Embryonic facial prominence (tissue), 1 donor: ENCODE measurements at regions not wholly inside any gene's neighbourhood (a gene's known extent, or its start where the extent isn't known, plus 50 kb on each side); places are given as distances from the start of the nearest gene placed in this dataset.
"Not testable (repeated sequence)": the region's sequence is repeated elsewhere in the genome, so short reads cannot be mapped to it uniquely, and the experiment has no call there.

Source experiments
- DNase-seq: peaks from one replicate; pipeline ENCODE4 v3.0.0-alpha.2; 2016; ENCODE audit errors: extremely low spot score

GRCh38 chr6:15929685-15930084 is 199.2 kb upstream of the MYLIP start:
- no peak for DNase-seq

GRCh38 chr6:15927531-15928225 is 201.2 kb upstream of the MYLIP start:
- DNase-seq, result no peak

GRCh38 chr6:15926256-15926655 is 202.6 kb upstream of the MYLIP start:
- DNase-seq, result no peak

- no peak for DNase-seq
Measured at GRCh38 chr6:15924893-15925292, 204.0 kb upstream of the MYLIP start.

- DNase-seq, result no peak
Measured at GRCh38 chr6:15922510-15923250, 206.2 kb upstream of the MYLIP start.

GRCh38 chr6:15921243-15921642 is 207.6 kb upstream of the MYLIP start:
- no peak for DNase-seq

- DNase-seq, result no peak
Measured at GRCh38 chr6:15916581-15916980, 212.3 kb upstream of the MYLIP start.

- no peak for DNase-seq
Measured at GRCh38 chr6:15915508-15916178, 213.2 kb upstream of the MYLIP start.

- DNase-seq, result no peak
Measured at GRCh38 chr6:15914553-15914952, 214.3 kb upstream of the MYLIP start.

GRCh38 chr6:15913573-15913972 is 215.3 kb upstream of the MYLIP start:
- no peak for DNase-seq

GRCh38 chr6:15912505-15913400 is 216.1 kb upstream of the MYLIP start:
- DNase-seq, result no peak

GRCh38 chr6:15911753-15912504 is 217.0 kb upstream of the MYLIP start:
- DNase-seq, result no peak

- DNase-seq, result no peak
Measured at GRCh38 chr6:15909290-15910070, 219.4 kb upstream of the MYLIP start.

- no peak for DNase-seq
Measured at GRCh38 chr6:15908871-15909270, 220.0 kb upstream of the MYLIP start.

GRCh38 chr6:15907914-15908518 is 220.9 kb upstream of the MYLIP start:
- DNase-seq, result peak; percentile 17

GRCh38 chr6:15907220-15907913 is 221.5 kb upstream of the MYLIP start:
- DNase-seq, result not testable (repeated sequence)

- no peak for DNase-seq
Measured at GRCh38 chr6:15906420-15907016, 222.4 kb upstream of the MYLIP start.

GRCh38 chr6:15905488-15906419 is 223.1 kb upstream of the MYLIP start:
- no peak for DNase-seq
